IPS DF 4.7 (cell line): ENCODE measurements at regions not wholly inside any gene's neighbourhood (a gene's known extent, or its start where the extent isn't known, plus 50 kb on each side); places are given as distances from the start of the nearest gene placed in this dataset.
"Not testable (repeated sequence)": the region's sequence is repeated elsewhere in the genome, so short reads cannot be mapped to it uniquely, and the experiment has no call there.

ENCODE experiments used
- DNase-seq: peaks from one replicate; pipeline ENCODE4 v3.0.0-alpha.2; 2013; ENCODE audit warnings: low spot score; ENCODE audit errors: extremely low read depth

DNA sequence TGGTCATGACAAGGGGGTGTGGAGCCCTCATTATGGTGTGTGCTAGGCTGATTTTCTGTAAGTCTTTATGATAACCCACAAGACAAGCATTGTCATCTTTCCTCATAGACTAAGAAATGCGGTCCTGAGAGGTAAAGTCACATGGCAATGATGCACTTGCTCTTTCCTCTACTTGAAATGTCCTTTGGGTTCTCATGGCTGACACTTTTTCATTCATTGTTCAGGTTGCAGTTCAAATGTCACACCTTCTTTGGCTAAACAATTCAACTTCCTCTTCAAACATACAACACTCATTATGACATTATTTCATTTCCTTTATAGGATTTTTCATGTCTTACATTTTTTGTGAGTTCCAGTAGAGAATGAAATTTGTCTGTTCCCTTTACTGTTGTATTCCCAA is 323.6 kb upstream of the PRR16 start:
- no peak for DNase-seq

DNA sequence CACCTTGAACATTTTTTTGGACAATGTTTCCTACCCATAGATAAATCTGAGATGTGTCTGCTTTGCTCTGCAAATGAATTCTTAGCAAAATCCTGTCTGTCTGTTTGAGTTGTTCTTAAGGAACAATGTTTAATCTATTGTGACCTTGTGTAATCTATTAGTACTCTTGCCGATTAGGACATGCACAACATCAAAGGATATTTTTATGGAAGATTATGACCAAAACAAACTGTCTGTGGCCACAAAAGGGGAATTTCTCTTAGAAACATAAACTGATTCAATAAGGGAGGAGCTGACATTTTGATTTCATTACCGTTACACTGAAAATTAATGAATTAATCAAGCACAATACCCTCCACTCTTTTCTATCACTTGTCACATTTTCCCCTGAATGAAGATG is 323.0 kb upstream of the PRR16 start:
- DNase-seq = no peak

DNA sequence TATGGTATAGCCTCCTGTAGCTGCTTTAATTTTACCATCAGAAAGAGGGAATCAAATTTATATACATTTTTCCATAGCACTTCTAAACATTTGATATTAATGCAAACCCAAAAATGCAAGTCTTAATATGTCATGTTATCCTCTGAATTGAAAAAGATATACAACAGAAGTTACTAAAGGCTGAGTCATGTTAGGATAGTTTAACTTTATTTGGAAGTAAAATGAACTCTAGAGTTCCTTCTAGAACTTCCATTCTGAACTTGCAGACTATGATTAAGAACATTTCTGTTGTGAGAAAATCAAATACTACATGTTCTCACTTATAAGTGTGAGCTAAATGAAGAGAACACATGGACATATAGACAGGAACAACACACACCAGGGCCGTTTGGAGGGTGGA is 317.3 kb upstream of the PRR16 start:
- no peak for DNase-seq

DNA sequence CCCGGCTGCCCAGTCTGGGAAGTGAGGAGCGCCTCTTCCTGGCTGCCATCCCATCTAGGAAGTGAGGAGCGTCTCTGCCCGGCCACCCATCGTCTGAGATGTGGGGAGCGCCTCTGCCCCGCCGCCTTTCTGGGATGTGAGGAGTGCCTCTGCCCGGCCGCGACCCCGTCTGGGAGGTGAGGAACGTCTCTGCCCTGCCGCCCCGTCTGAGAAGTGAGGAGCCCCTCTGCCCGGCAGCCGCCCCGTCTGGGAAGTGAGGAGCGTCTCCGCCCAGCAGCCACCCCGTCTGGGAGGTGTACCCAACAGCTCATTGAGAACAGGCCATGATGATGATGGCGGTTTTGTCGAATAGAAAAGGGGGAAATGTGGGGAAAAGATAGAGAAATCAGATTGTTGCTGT is 316.2 kb upstream of the PRR16 start:
- not testable (repeated sequence) for DNase-seq

DNA sequence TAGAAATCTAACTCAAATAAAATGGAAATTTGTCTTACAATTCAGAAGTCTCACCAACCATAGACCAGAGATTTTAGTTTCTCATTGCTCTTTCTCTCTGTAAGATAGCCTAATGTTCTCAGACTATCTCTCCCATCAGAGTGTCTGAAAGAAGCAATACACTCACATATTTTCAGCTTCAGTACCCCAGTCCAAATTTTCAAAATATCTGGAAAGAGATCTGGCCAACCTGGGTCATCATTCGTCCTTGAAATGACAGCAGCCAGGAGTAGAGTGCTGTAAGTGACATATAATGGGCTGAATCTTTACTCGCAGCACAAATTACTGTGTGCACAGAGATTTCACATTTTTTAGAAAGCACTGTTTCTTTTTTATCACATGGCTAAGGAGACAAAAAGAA is 313.3 kb upstream of the PRR16 start:
- DNase-seq = no peak

DNA sequence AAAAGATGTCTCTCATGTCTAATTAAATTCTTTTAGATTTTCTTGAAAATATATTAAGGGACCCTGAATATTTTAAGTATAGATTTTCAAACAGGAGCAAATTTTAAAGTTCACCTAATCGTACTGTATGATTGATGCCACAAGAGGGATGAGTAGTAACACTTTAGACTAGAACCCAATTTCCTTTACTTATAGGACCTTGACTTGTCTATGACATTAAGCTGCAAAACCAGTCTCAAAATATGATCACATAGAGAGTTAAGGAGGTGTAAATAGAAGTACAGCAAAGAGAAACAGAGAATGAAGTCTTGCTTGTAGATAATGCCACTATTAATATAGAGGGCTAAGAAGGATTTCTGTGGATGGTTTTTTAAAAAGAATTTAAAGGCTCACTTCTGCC is 312.9 kb upstream of the PRR16 start:
- no peak for DNase-seq

DNA sequence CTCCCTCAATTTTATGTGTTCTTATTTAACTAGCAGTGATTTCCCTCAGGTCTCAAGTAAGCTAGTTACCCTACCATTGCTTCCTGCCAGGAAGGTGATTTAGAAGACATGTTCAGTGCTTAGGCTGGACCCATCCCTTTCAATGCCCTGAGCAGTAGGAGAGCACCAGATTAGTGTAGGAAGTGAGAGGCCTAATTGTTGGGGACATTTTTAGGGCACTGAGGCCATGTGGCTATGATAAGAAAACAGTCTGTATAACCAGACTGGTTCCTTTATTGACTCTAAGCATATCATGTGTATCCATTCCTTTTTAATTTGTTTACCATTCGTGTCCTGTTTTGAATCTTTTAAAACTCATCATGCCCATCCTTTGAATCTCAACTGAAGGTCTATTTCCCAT is 312.3 kb upstream of the PRR16 start:
- DNase-seq = no peak

DNA sequence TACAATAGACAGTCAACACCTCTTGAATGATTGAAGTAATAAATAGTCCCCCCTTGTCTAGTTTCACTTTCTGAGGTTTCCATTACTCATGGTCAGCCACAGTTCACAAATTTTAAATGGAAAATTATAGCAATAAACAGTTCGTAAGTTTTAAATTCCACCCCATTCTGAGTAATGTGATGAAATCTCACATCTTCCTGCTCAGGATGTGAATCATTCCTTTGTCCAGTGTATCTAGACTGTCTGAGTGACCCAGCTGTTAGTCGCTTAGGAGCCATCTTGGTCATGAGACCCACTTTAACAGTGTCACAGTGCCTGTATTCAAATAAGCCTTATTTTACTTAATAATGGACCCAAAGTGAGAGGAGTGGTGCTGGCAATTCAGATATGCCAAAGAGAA is 311.6 kb upstream of the PRR16 start:
- no peak for DNase-seq

DNA sequence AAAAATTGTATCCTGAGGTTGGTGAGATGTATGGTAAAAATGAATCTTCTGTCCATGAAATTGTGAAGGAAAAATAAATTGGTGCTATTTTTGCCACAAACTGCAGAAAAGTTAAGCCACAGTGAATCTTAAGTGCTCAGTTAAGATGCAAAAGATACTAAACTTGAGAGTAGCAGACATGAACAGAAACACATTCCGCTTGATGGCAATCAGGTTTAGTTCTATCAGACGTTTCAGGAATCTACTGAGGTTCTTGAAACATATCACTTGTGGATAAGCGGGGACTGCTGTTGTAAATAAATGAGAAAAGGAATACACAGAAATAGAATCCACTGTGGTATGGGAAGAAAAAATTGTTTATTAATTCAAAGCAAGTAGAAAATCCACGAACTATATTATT is 311.2 kb upstream of the PRR16 start:
- DNase-seq = no peak

DNA sequence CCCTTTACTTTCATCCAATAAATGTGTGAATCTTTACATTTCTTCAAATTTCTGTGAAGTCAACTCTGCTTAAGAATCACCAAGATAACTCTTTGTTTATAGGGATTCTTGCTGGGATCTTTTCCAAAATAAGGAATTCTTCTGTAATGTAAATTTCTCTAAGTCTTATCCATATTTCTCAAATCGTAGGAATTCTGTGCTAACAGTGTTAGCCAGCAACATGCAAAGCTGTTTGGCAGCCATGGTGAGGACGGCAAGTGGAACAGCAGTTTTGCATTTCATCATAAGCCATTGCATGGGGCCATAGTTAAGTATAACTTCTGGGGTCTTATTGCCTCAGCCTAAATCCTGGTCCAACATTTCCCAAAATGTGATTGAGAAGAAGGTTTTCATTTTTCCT is 310.5 kb upstream of the PRR16 start:
- no peak for DNase-seq

DNA sequence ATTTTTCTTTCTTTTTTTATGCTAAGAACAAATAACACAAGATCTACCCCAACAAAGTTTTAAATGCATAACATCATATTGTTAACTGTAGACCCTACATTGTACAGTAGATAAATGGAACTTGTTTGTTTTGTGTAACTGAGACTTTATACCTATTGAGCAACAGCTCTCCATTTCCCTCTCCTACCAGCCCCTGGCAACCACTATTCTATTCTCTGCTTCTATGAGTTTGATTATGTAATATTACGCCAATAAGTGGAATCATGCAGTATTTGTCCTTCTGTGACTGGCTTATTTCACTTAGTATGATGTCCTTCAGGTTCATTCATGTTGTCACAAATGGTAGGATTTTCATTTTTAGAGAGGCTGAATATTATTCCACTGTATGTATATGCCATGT is 308.2 kb upstream of the PRR16 start:
- no peak for DNase-seq

DNA sequence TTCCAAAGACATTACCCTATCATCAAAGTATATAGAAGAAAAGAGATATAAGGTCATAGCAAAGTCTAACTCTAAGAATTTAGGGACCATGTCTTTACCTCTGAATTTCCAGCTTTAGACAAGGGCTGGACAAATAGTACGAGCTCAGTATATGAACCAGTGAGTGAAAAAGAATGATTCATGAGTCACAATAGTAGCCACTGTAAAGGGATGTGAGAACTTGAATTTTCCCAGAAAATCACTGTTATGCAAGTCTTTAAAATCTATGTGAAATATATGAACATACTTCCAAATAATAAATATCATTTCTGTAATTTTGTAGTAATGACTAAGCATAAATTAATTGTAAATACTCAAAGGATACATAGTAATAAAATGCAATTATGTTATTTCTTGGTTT is 305.9 kb upstream of the PRR16 start:
- DNase-seq = no peak

DNA sequence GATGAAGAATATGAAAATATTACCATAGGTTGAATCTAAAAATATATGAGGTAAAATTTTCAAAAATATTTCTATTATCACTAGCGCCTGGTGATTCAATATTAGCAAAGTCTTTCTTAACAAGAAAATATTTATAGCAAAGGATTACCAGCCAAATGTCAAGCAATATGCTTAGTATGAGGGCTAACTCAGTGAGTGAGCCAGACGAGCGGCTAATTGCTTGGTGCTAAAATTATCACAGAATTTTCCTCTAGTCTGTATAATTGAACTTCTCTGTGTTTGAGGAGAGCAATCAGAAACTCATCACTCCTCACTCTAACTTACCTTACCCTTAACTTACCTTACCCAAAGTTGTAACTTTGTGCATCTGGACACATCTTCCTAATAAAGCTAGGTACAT is 304.9 kb upstream of the PRR16 start:
- no peak for DNase-seq

DNA sequence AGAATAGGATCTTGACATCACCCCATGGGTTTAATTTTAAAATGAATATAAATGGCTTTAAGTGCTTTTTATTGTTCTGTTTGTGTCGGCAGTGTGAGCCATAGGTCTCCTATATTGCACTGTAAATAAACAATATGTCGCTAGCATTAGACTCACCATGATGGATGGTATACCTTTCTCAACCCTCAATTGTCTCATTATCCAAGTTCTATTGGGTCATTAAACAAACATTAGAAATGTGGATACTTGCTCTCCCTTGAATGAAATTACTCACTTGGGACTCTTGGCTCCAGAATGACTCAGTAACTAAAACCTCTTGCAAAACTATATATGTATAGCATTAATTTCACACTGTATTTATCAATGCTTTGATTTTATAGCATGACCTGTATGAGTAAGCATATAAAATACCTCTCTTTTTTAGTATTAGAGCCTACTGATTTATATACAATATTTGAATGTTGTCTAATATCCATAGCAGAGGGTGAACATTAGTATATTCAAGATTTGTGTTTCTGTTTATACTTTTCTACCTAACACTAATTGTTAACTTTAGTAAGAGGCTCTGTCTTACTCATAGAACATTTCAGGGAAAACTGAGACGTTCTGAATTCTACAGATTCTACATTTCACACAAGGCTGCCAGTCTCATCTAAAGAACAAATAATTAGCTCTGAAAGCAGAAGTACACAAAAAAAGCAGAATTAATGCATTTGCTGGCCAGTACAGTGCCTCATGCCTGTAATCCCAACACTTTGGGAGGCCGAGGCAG is 303.8 kb upstream of the PRR16 start:
- no peak for DNase-seq

DNA sequence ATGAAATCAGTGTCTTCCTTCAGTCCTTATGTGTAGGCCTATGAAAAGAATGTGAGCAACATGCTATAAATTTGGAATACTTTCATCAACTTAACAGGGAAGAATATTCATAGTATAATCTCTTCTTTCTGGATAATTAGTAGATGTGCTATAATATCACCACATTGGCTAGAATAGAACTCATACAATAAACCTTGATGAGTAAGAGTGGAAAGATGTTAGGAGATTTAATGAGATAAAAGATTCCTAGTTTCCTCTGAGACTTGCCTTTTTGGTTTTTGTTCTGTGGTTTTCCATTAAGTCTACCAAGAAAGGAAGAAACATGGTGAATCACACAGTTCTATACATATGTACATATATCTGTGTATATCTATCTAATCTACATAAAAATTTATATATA is 301.8 kb upstream of the PRR16 start:
- no peak for DNase-seq

DNA sequence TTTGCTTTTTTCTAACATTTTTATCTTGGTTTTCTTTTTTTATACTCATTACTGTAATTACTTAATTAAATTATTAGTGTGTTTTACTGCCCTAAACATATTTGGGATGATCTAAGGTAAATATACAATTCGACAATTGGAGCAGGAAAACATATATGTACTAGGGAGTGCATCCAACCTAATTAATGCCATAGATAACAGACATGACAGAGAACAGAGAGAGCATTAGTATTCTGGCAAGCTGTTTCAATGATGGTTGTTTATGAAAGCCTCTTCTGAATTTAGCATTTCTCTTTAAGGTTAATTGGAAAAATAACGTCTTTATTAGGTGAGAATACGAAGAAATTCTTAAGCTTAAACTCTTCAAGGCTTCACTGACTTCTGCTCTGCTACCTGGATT is 300.1 kb upstream of the PRR16 start:
- no peak for DNase-seq

DNA sequence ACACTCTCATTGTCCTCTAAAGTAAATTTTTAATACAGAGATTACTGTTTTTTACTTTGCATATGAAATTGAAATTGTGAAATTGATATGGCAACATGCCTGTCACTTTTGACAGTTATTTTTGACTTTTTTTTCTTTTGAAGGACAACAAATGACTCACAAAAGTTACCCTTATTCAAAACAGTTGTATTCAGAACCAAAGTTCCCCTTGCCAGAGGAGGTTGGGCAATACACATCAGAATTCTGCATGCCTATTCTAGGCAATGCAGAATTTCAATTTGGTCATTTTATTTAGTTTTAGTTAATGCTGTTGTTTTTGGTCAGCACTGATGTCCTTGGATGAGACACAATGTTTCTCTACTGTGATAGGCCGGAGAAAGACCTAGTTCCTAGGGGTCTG is 299.1 kb upstream of the PRR16 start:
- no peak for DNase-seq

DNA sequence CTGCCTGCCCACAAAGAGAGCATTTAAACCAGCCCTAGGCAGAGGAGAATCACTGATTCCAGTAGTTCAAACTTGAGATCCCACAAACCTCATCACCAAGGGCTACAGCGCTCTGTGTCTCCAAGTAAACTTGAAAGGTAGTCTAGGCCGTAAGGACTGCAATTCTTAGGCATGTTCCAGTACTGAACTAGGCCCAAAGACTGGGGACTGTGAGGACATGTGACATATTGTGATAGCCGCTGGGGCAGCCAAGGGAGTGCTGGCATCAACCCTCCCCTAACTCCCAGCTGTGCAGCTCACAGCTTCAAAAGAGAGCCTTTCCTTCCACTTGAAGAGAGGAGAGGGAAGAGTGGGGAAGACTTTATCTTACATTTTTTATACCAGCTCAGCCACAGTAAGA is 291.0 kb upstream of the PRR16 start:
- DNase-seq = no peak

DNA sequence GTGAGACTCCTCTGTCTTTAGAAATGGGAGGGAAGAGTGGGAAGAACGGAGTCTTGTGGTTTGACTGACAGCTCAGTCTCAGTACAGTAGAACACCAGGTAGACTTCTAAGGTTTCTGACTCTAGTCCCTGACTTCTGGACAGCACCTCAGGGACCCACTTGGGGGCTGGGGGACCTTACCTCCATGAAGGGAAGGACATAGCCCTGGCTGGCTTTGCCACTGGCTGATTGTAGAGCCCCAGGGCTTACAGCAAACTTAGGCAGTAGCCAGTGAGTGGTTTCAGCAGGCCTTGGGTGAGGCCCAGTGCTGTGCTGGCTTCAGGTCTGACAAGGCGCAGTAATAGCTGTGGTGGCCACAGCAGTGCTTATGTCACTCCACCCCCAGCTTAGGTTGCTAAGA is 290.0 kb upstream of the PRR16 start:
- DNase-seq = no peak

DNA sequence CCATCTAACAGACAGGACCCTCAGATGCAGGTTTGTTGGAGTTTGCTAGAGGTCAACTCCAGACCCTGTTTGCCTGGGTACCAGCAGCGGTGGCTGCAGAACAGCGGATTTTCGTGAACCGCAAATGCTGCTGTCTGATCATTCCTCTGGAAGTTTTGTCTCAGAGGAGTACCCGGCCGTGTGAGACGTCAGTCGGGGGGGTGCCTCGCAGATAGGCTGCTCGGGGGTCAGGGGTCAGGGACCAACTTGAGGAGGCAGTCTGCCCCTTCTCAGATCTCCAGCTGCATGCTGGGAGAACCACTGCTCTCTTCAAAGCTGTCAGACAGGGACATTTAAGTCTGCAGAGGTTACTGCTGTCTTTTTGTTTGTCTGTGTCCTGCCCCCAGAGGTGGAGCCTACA is 282.9 kb upstream of the PRR16 start:
- not testable (repeated sequence) for DNase-seq

DNA sequence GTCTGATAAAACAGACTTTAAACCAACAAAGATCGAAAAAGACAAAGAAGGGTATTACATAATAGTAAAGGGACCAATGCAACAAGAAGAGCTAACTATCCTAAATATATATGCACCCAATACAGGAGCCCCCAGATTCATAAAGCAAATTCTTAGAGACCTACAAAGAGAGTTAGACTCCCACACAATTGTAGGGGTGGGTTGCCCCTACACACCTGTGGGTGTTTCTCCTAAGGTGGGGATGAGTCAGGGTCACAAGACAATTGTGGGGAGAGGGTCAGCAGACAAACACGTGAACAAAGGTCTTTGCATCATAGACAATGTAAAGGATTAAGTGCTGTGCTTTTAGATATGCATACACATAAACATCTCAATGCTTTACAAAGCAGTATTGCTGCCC is 269.4 kb upstream of the PRR16 start:
- not testable (repeated sequence) for DNase-seq

DNA sequence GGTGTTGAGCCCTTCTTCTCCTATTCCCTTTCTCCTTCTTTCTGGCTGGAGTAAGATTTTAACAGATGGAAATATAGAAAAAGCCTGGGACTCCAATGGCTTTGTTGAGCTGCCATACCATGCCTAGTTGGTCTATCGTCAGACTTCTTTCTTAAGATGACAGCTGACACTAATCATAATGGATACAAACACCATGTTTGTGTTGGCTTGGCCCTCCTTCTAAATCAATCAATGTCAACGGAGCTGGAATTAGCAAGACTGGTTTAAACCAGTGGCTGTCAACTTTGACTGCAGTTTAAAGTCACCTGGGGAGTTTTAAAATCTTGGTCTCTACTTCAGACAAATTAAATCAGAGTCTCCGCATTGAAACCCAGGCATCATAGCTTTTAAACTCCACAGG is 264.5 kb upstream of the PRR16 start:
- DNase-seq = no peak

DNA sequence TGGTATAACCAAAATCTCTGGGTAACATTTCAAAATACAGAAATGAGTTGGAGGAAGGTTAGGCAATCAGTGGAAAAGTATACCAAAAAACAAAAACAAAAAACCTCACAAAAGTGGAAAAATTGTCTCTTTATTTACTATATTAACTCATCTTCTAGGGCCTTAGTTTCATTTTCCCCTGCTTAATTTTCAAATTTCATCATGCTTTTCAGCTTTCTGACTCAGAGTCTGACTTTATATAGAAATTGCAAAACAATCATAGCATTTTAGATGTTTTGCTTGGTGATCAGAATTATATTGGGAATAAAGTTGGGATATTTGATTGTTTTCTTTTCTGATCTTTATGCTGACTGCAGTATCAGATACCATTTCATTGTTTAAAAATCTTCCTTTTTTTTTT is 257.0 kb upstream of the PRR16 start:
- DNase-seq = no peak

DNA sequence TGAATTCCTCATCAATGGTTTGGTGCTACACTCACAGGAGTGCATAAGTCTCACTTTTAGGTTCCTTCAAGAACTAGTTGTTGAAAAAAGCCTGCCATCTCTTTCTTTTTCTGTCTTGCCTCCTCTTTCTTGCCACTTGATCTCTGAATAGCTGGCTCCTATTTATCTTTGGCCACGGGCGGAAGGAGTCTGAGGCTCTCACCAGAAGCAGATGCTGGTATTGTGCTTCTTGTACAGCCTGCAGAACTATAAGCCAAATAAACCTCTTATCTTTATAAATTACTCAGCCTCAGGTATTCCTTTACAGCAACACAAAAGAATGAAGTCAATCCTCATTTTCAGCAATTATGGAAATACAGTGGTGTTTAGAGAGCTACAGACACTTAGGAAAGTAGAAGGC is 247.1 kb upstream of the PRR16 start:
- DNase-seq = no peak
